Endothelial cell of umbilical vein (primary cell): ENCODE measurements at regions not wholly inside any gene's neighbourhood (a gene's known extent, or its start where the extent isn't known, plus 50 kb on each side); places are given as distances from the start of the nearest gene placed in this dataset.

Source experiments
- BruUV-seq: library from RNA; stranded (reverse); fragments of 400-500 nt; replicated peaks from 2 replicates; lab custom pipeline; 2021; lab: Mats Ljungman, UMichigan
- CTCF ChIA-PET: fragments of 300-600, 350-600 bp; sonication (Branson Sonifier 250); formaldehyde crosslinking; loops from one replicate; lab custom pipeline; 2021; ENCODE audit warnings: antibody characterized with exemption, inconsistent platforms; lab: Charles Lee
- POLR2A ChIA-PET: fragments of 300-600, 350-600 bp; sonication (Branson Sonifier 250); formaldehyde crosslinking; loops from one replicate; lab custom pipeline; 2021; ENCODE audit warnings: antibody characterized with exemption, inconsistent platforms; lab: Charles Lee
- DNase-seq: peaks from one replicate; pipeline ENCODE4 v3.0.0-alpha.2; 2011; ENCODE audit warnings: low read depth, low spot score
- FAIRE-seq: peaks from 2 replicates; lab custom pipeline; 2011; peaks lifted over from hg19 to GRCh38; lab: Jason Lieb, UNC
- H2AFZ ChIP-seq: 2 replicates; pipeline ENCODE4 v1.6.0; 2012; ENCODE audit warnings: low read depth, low read length, control low read depth, inconsistent platforms
- H3K27ac ChIP-seq: 2 replicates; pipeline ENCODE4 v1.5.1; 2011; ENCODE audit warnings: low read depth, mild to moderate bottlenecking, control low read depth, low read length, moderate library complexity; ENCODE audit not compliant: insufficient read depth
- H3K27me3 ChIP-seq, 2 experiments: 2 replicates each; pipeline versions ENCODE4 v1.6.0 to v1.6.1; 2011; ENCODE audit warnings: low read length in 2 of 2, mixed read lengths in 1 of 2; ENCODE audit not compliant: control insufficient read depth in 2 of 2, insufficient read depth in 2 of 2
- H3K36me3 ChIP-seq, 2 experiments: 2 replicates in 1 of 2; 3 replicates in 1 of 2; pipeline ENCODE4 v1.5.1; 2011; ENCODE audit warnings: low read length in 2 of 2, mild to moderate bottlenecking in 1 of 2, moderate library complexity in 1 of 2; ENCODE audit not compliant: control insufficient read depth in 2 of 2, insufficient read depth in 2 of 2; ENCODE audit errors: extremely low read depth in 1 of 2
- H3K4me1 ChIP-seq: 3 replicates; pipeline ENCODE4 v1.5.1; 2011; ENCODE audit warnings: mild to moderate bottlenecking, low read length; ENCODE audit not compliant: control insufficient read depth, insufficient read depth; ENCODE audit errors: extremely low read depth
- H3K4me2 ChIP-seq: 2 replicates; pipeline ENCODE4 v1.6.1; 2011; ENCODE audit warnings: low read length, control low read depth, mixed read lengths; ENCODE audit not compliant: insufficient read depth
- H3K4me3 ChIP-seq, 3 experiments: fragments of 200-600 bp in 1 of 3; sonication (generic), shearing (Covaris generic) in 1 of 3; replicated peaks in 1 of 3; 2 replicates each; pipeline ENCODE4 v1.5.1; 2011 to 2016; ENCODE audit warnings: control low read depth in 3 of 3, low read length in 3 of 3, mild to moderate bottlenecking in 2 of 3, inconsistent platforms in 1 of 3, low read depth in 1 of 3, moderate library complexity in 1 of 3; ENCODE audit not compliant: insufficient read depth in 1 of 3
- H3K79me2 ChIP-seq: 2 replicates; pipeline ENCODE4 v1.6.0; 2012; ENCODE audit warnings: low read length, inconsistent platforms; ENCODE audit not compliant: control insufficient read depth, insufficient read depth
- H3K9ac ChIP-seq: replicated peaks from 2 replicates; pipeline ENCODE3; 2011; ENCODE audit warnings: low read length, control low read depth; ENCODE audit not compliant: insufficient read depth; ENCODE audit errors: extremely low read depth
- H3K9me1 ChIP-seq: replicated peaks from 3 replicates; pipeline ENCODE4 v1.6.0; 2011; ENCODE audit warnings: mild to moderate bottlenecking, low read length; ENCODE audit not compliant: control insufficient read depth, insufficient read depth; ENCODE audit errors: extremely low read depth
- H3K9me3 ChIP-seq: replicated peaks from 2 replicates; pipeline ENCODE4 v1.5.1; 2012; ENCODE audit warnings: low read length, inconsistent platforms; ENCODE audit not compliant: control insufficient read depth, insufficient read depth
- H4K20me1 ChIP-seq: replicated peaks from 2 replicates; pipeline ENCODE3; 2011; ENCODE audit warnings: mild to moderate bottlenecking, low read length; ENCODE audit not compliant: control insufficient read depth, insufficient read depth; ENCODE audit errors: extremely low read depth
- EZH2 ChIP-seq: IDR thresholded peaks from 2 replicates; pipeline ENCODE4 v1.6.1; 2012; ENCODE audit warnings: borderline replicate concordance, low read depth, mild to moderate bottlenecking, moderate library complexity, low read length, inconsistent platforms; ENCODE audit not compliant: severe bottlenecking
- FOS ChIP-seq: IDR thresholded peaks from 2 replicates; pipeline ENCODE4 v1.6.1; 2011; ENCODE audit warnings: mild to moderate bottlenecking, low read length, moderate library complexity, borderline replicate concordance; ENCODE audit not compliant: insufficient read depth
- GATA2 ChIP-seq: IDR thresholded peaks from 2 replicates; pipeline ENCODE4 v1.7.0; 2011; ENCODE audit warnings: low read depth, mild to moderate bottlenecking, moderate library complexity, mixed read lengths, low read length; ENCODE audit not compliant: insufficient read length, insufficient read depth
- JUN ChIP-seq: IDR thresholded peaks from 2 replicates; pipeline ENCODE4 v1.6.1; 2011; ENCODE audit warnings: borderline replicate concordance, low read depth; ENCODE audit not compliant: insufficient read length, insufficient read depth
- MYC ChIP-seq: IDR thresholded peaks from one replicate; pipeline ENCODE4 v1.6.1; 2011; ENCODE audit warnings: mild to moderate bottlenecking, low read depth, low read length
- POLR2A ChIP-seq: IDR thresholded peaks from 2 replicates; pipeline ENCODE4 v1.6.1; 2012; ENCODE audit warnings: low read depth, mild to moderate bottlenecking, control low read depth, low read length
- POLR2AphosphoS5 ChIP-seq: IDR thresholded peaks from 2 replicates; pipeline ENCODE4 v1.6.1; 2012; ENCODE audit warnings: low read depth, mild to moderate bottlenecking, control low read depth, low read length, moderate library complexity; ENCODE audit not compliant: insufficient read depth
- dilution Hi-C: fragments of 300-500 bp; cut with MboI; formaldehyde crosslinking; loops from one replicate; pipeline ENCODE4 v1.15.0; 2019; ENCODE audit warnings: low sequenced_read_pairs; ENCODE audit not compliant: extremely low pct_ligation_motif_present
- intact Hi-C: fragments of 100-400 bp; cut with micrococcal nuclease; formaldehyde crosslinking; loops from one replicate; pipeline ENCODE4 v1.10.0; 2022
- TF ChIP-seq, protein P1 (sequence below): IDR thresholded peaks from 2 replicates; pipeline ENCODE4 v1.6.1; 2011; ENCODE audit not compliant: insufficient read depth, insufficient read length
- TF ChIP-seq, protein P2 (sequence below), 2 donors: IDR thresholded peaks; 1 replicate in 1 of 2; 2 replicates in 1 of 2; pipeline ENCODE4 v1.5.1; 2011; ENCODE audit warnings: low read length in 2 of 2, mild to moderate bottlenecking in 2 of 2, moderate library complexity in 2 of 2, control low read depth in 1 of 2, inconsistent platforms in 1 of 2, low read depth in 1 of 2; ENCODE audit not compliant: insufficient read depth in 1 of 2; ENCODE audit errors: extremely low read depth in 1 of 2

DNA sequence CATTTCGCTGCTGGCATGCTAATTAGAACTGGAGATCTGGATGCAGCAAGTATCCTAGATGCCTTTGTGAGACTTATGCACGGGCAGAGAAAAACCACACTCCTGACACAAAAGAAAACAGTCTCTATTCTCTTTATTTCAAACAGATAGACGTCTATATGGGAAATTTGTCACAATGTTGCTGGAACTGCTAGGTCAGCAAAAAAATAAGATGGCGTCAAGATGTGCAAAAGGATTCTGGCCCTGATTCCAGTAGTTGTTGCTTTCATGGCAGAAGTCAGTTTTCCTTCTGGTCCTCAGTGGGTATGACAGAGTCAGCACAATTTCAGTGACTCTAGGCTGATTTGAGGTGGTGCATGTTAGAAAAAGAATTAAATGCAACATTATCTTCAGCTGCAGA lies 1068.0 kb downstream of the SLITRK5 start:
- Histone ChIP-seq H3K4me1 (no peaks in the 10 kb centered on the region), H3K9ac (no peak overlapping the region), H3K36me3 (no peaks in the 10 kb centered on the region), H4K20me1 (no peaks in the 10 kb centered on the region), H2AFZ (no peak overlapping the region), H3K4me3 (no peak overlapping the region), H3K9me1 (no peaks in the 10 kb centered on the region), H3K4me2 (no peak overlapping the region), H3K9me3 (peaks cover 2% of the 10 kb centered on the region), H3K27me3 (no peaks in the 10 kb centered on the region), H3K79me2 (no peaks in the 10 kb centered on the region), H3K27ac (no peak overlapping the region)
- TF ChIP-seq, protein P1, sequence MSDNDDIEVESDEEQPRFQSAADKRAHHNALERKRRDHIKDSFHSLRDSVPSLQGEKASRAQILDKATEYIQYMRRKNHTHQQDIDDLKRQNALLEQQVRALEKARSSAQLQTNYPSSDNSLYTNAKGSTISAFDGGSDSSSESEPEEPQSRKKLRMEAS: no peak
- TF ChIP-seq POLR2AphosphoS5 (no peak), MYC (no peak), JUN (no peak)
- ChIA-PET CTCF (no interaction called here), POLR2A (no interaction called here)
- no peak for FAIRE-seq
- dilution Hi-C loops (no loop called here), intact Hi-C loops (no loop called here)
- no peak for DNase-seq
- BruUV-seq: no TSS peak

DNA sequence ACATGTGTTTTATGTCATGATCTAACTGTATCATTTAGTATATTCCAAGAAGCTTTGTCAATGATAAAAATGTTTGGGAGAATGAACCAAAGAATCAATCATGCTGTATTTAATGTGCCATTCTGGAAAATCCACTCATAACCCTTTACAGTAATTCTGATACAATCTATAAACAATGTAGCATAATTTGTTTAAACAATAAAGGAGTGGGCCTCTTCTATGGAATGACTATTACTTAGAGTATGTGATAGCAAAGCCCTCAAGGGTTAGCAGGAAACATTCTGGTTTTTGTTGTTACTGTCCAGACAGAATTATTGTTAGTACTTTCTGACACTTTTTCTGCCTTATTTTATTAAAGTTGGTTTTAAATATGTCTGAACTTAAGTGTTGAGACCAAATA lies 1073.1 kb downstream of the SLITRK5 start:
- Histone ChIP-seq H3K79me2 (no peaks in the 10 kb centered on the region), H4K20me1 (no peaks in the 10 kb centered on the region), H3K4me1 (no peaks in the 10 kb centered on the region), H2AFZ (no peak overlapping the region), H3K27me3 (no peaks in the 10 kb centered on the region), H3K9me3 (no peaks in the 10 kb centered on the region), H3K4me2 (no peak overlapping the region), H3K27ac (no peak overlapping the region), H3K9ac (no peak overlapping the region), H3K36me3 (no peaks in the 10 kb centered on the region), H3K9me1 (no peaks in the 10 kb centered on the region), H3K4me3 (no peak overlapping the region)
- TF ChIP-seq MYC: no peak
- TF ChIP-seq FOS: no peak
- TF ChIP-seq EZH2: no peak
- TF ChIP-seq, protein P1: no peak
- TF ChIP-seq POLR2A: no peak
- TF ChIP-seq POLR2AphosphoS5: no peak
- no peak for TF ChIP-seq GATA2
- TF ChIP-seq JUN: no peak
- TF ChIP-seq, protein P2, sequence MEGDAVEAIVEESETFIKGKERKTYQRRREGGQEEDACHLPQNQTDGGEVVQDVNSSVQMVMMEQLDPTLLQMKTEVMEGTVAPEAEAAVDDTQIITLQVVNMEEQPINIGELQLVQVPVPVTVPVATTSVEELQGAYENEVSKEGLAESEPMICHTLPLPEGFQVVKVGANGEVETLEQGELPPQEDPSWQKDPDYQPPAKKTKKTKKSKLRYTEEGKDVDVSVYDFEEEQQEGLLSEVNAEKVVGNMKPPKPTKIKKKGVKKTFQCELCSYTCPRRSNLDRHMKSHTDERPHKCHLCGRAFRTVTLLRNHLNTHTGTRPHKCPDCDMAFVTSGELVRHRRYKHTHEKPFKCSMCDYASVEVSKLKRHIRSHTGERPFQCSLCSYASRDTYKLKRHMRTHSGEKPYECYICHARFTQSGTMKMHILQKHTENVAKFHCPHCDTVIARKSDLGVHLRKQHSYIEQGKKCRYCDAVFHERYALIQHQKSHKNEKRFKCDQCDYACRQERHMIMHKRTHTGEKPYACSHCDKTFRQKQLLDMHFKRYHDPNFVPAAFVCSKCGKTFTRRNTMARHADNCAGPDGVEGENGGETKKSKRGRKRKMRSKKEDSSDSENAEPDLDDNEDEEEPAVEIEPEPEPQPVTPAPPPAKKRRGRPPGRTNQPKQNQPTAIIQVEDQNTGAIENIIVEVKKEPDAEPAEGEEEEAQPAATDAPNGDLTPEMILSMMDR (IDR thresholded peaks at IDR 0.05; ENCODE audit: extremely low read depth in 1 of 2, insufficient read depth in 1 of 2, low read depth in 1 of 2, low read length in 2 of 2): no peak
- ChIA-PET CTCF (no interaction called here), POLR2A (no interaction called here)
- dilution Hi-C loops (no loop called here), intact Hi-C loops (no loop called here)
- BruUV-seq: no TSS peak
- DNase-seq (no peak), FAIRE-seq (no peak)
